Kidney epithelial cell (primary cell): ENCODE measurements at regions not wholly inside any gene's neighbourhood (a gene's known extent, or its start where the extent isn't known, plus 50 kb on each side); places are given as distances from the start of the nearest gene placed in this dataset.
"Not testable (repeated sequence)": the region's sequence is repeated elsewhere in the genome, so short reads cannot be mapped to it uniquely, and the experiment has no call there.

Experiments used
- DNase-seq: peaks from one replicate; pipeline ENCODE4 v3.0.0-alpha.2; 2010; ENCODE audit warnings: low read depth
- H3K27me3 ChIP-seq: 2 replicates; pipeline ENCODE4 v1.6.0; 2011; ENCODE audit warnings: low read length; ENCODE audit not compliant: control insufficient read depth, insufficient read depth
- H3K36me3 ChIP-seq: 2 replicates; pipeline ENCODE4 v1.5.1; 2011; ENCODE audit warnings: low read length; ENCODE audit not compliant: control insufficient read depth, insufficient read depth
- H3K4me3 ChIP-seq: 2 replicates; pipeline ENCODE4 v1.5.1; 2011; ENCODE audit warnings: low read depth, mild to moderate bottlenecking, control low read depth, low read length
- TF ChIP-seq, protein P1 (sequence below): IDR thresholded peaks from 2 replicates; pipeline ENCODE4 v1.5.1; 2011; ENCODE audit warnings: mild to moderate bottlenecking, moderate library complexity, low read length, control low read depth, inconsistent platforms; ENCODE audit not compliant: insufficient read depth, poor library complexity, severe bottlenecking

DNA sequence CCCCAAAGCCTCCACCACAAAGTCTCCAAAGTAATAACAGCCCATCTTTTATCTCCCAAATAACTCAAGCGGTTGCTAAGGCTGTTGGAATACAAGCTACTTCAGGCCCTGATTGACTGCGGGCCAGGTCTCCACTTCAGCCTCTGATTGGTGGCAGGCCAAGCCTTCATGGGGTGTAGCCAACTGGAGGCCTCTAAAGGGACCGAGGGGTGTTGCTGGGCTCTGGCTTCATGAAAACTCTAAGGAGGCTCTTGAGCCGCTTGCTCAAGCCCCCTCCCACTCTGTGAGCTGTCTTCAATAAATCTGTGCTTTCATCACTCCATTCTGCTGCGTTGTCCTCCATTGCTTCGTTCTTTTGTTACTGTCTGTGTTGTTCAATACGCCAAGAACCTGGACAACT, 487.2 kb downstream of the XYLT1 start:
- TF ChIP-seq, protein P1, sequence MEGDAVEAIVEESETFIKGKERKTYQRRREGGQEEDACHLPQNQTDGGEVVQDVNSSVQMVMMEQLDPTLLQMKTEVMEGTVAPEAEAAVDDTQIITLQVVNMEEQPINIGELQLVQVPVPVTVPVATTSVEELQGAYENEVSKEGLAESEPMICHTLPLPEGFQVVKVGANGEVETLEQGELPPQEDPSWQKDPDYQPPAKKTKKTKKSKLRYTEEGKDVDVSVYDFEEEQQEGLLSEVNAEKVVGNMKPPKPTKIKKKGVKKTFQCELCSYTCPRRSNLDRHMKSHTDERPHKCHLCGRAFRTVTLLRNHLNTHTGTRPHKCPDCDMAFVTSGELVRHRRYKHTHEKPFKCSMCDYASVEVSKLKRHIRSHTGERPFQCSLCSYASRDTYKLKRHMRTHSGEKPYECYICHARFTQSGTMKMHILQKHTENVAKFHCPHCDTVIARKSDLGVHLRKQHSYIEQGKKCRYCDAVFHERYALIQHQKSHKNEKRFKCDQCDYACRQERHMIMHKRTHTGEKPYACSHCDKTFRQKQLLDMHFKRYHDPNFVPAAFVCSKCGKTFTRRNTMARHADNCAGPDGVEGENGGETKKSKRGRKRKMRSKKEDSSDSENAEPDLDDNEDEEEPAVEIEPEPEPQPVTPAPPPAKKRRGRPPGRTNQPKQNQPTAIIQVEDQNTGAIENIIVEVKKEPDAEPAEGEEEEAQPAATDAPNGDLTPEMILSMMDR, result no peak
- no peak for DNase-seq
- Histone ChIP-seq H3K36me3 (no peaks in the 10 kb centered on the region), H3K27me3 (no peaks in the 10 kb centered on the region), H3K4me3 (no peak overlapping the region)

DNA sequence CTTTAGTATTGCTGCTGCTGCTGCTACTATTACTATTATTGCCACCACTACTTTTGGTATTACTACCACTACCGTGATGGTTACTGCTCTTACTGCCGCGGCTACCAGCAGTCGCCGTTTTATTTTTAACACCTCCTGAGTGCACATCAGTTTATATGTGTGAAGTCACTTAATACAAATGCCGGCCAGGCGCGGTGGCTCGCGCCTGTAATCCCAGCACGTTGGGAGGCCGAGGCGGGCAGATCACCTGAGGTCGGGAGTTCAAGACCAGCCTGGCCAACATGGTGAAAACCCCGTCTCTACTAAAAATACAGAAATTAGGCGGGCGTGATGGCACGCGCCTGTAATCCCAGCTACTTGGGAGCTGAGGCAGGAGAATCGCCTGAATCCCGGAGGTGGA, 486.7 kb downstream of the XYLT1 start:
- H3K36me3 ChIP-seq, DNase-seq, H3K4me3 ChIP-seq, H3K27me3 ChIP-seq: not testable (repeated sequence)

DNA sequence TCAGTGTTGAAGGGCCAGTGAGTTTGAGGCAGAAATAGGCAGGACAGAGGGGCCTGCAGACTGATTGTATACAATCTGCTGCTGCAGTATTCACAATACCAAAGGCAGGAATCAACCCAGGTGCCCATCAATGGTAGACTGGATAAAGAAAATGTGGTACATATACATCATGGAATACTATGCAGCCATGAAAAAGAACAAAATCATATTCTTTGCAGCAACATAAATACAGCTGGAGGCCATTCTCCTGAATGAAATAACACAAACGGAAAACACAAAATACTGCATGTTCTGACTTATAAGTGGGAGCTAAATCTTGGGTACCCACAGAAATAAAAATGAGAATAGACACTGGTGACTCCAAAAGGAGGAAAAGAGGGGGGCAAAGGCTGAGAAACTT, 485.1 kb downstream of the XYLT1 start:
- no peak overlapping the region for H3K4me3 ChIP-seq
- H3K27me3 ChIP-seq, result no peaks in the 10 kb centered on the region
- no peak for DNase-seq
- TF ChIP-seq, protein P1, result no peak
- H3K36me3 ChIP-seq, result no peaks in the 10 kb centered on the region

DNA sequence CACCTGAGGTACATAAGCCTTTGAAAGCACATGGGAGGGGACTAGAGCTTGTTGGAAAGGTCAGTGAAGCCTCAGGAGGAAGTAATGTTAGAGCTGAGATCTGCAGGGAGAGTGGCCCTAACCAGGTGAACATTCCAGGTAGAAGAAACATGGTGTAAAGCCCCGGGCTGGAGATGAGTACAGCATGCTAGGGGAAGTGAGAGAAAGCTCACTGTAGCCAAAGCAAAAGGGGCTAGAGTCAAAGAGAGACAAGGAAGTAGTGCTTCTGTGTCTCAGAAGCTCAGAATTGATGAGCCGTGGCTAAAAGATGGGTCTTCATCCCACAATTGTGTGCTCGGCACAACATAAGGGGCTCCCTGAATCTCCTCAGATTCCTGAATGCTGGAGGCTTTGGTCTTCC, 481.8 kb downstream of the XYLT1 start:
- no peak overlapping the region for H3K4me3 ChIP-seq
- no peak for DNase-seq
- TF ChIP-seq, protein P1, result no peak
- H3K36me3 ChIP-seq, result no peaks in the 10 kb centered on the region
- H3K27me3 ChIP-seq, result no peaks in the 10 kb centered on the region

GRCh38 chr16:16989368-16989767, 481.4 kb downstream of the XYLT1 start:
- no peaks in the 10 kb centered on the region for H3K27me3 ChIP-seq
- no peaks in the 10 kb centered on the region for H3K36me3 ChIP-seq
- TF ChIP-seq, protein P1, result no peak
- no peak for DNase-seq
- H3K4me3 ChIP-seq, result no peak overlapping the region

- Histone ChIP-seq H3K27me3 (no peaks in the 10 kb centered on the region), H3K4me3 (no peak overlapping the region), H3K36me3 (no peaks in the 10 kb centered on the region)
- TF ChIP-seq, protein P1, result no peak
- DNase-seq, result no peak
Measured at GRCh38 chr16:16991711-16992110, 479.0 kb downstream of the XYLT1 start.
